Inflammatory macrophage treated with lipopolysaccharide for 4 hours (primary cell): ENCODE measurements at regions not wholly inside any gene's neighbourhood (a gene's known extent, or its start where the extent isn't known, plus 50 kb on each side); places are given as distances from the start of the nearest gene placed in this dataset.
A peak's percentile ranks its signal among the peaks of the same experiment; 100 is the strongest.
"Not testable (repeated sequence)": the region's sequence is repeated elsewhere in the genome, so short reads cannot be mapped to it uniquely, and the experiment has no call there.

ENCODE experiments used
- DNase-seq: peaks from one replicate; pipeline ENCODE4 v3.0.0-alpha.2; 2020

GRCh38 chr9:129430940-129431643, 189.8 kb downstream of the C9orf50 start:
- DNase-seq, result no peak

DNA sequence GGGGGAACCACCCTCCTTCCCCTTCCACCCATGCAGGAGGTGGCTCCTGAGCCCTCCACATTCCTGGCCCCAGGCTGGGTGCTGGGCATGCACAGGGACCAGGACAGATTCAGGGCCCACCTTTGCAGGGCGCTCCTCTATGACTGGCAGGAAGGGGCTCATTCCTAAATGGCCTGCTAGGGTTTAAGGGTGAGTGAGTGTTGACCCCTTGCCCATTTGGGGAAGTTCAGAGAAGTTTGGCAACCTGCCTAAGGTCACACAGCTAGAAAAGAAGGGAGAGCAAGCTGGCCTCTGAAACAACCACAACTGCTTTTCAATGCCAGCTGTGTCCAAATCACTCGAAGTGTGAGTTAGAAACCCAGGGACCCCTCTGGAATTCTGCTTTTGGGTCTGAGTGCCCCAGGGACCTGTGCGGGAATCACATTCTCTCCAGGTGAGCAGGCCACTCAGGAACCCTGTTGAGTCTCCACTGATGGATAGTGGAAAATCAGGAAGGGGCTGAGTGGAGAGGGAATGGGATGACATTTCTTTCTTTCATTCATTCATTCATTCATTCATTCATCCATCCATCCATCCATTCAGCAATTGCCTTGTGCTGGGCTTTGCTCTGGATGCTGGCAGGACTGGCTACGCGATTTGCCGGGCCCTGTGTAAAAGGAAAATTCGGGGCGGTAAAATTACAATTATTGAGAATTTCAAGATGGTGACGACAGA, 191.9 kb downstream of the C9orf50 start:
- DNase-seq, result no peak

- no peak for DNase-seq
These were observed 193.8 kb downstream of the C9orf50 start for GRCh38 chr9:129427149-129427548.

DNA sequence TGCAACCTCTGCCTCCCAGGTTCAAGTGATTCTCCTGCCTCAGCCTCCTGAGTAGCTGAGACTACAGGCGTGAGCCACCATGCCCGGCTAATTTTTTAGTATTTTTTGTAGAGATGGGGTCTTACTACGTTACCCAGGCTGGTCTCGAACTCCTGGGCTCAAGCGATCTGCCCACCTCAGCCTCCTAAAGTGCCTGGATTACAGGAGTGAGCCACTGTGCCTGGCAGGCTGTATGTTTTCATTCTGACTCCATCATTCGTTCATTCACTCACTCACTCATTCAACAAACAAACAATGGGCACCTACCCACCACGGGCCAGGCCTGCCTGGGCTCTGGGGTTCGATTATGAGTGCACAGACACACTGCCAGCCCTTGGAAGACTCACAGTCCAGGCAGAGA, 197.1 kb downstream of the C9orf50 start:
- DNase-seq, result not testable (repeated sequence)

- DNase-seq, result peak; percentile 16
These were observed 197.7 kb downstream of the C9orf50 start for GRCh38 chr9:129423216-129423615.

GRCh38 chr9:129422843-129423192, 198.1 kb downstream of the C9orf50 start:
- DNase-seq, result peak; percentile 32

DNA sequence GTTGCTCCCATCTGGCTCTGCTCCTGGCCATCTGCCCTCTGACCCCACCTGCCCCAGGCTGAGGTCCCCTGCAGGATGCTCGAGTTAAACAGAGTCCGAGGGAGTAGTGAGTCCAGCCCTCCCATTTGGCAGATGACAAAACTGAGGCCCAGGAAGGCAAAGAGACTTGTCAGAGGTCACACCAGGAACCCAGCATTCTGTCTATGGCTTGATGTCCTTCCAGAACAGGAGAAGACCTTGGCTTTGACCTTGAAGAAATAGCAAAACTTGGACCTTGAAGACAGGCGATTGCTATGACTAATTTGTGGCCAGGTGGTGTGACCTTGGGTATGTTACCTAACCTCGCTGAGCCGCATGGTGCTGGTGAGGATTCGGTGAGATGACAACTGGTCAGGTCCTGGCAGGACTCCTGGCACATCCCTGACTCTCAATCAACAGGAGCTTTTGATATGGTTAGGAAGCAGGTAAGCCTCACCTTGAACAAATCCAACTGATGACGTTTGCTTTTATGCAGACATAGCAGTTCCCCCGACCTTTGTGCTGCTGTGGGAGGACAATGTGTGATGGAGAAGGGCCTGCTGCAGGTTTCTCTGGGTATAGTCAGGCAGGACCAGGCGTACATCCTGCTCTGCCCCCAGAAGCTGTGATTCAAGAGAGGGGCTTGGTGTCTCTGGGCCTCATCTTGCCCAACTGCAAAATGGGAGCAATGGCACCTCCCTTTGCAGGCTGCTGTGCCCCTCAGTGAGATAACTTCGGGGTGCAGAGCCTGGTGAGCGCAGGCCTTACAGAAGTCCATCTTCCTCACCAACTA, 198.7 kb downstream of the C9orf50 start:
- no peak for DNase-seq

DNA sequence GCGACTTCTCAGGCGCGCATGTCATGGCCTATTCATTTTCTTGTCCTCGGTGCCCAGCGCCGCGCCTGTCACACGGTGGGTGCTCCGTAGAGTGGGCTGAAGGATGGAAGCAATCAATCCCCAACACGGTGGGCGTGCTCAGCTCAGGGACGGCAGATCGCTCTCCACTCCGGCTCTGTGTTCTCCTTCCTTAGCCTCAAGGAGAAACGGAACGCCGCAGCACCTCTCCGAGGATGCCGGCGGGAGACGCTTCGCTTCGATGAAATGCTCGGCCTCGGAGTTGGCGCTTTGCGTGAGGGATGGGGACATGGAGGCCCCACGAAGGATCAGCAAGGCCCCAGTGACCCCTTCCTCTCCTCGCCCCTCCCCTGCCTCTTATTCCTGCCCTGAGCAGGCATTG, 199.5 kb downstream of the C9orf50 start:
- DNase-seq, result no peak

GRCh38 chr9:129420721-129421120, 200.2 kb downstream of the C9orf50 start:
- no peak for DNase-seq

- DNase-seq, result no peak
These were observed 201.5 kb downstream of the C9orf50 start for GRCh38 chr9:129419382-129419899.

GRCh38 chr9:129418451-129418850, 202.4 kb downstream of the C9orf50 start:
- DNase-seq, result no peak

GRCh38 chr9:129416821-129417539, 203.9 kb downstream of the C9orf50 start:
- peak; percentile 71 for DNase-seq

DNA sequence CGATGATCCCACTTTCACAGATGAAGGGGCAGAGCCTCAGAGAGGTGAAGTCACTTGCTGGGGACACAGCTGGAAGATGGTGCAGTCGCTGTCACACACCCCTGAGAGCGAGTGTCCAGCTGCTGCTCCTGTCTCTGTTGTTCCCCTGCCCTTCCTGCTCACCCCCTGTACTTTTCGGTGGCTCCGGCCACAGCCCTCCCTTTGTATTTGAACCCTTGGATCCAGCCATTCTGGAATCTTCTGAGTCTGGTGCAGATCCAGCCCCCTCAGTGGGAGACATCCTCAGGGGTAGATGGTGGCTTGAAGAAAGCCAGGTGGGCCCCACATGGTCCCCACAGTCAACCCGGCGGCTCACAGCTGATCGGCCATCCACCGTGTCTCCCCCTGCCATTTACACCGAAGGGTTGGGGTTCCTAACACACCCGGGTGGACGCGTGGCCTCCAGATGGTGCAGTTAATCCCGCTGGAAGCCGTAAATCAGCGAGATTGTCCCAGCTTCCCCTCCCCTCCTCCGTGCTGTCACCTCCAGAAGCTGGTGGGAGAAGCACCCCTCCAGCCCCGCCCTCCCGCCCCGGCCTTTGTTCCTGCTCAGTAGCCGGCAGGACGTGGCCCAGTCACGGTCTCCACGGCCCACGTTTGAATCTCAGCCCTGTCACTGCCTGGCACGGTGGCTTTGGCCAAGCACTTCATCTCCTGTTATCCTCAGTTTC, 204.8 kb downstream of the C9orf50 start:
- DNase-seq, result no peak

- no peak for DNase-seq
These were observed 205.6 kb downstream of the C9orf50 start for GRCh38 chr9:129414993-129415941.

- no peak for DNase-seq
These were observed 206.4 kb downstream of the C9orf50 start for GRCh38 chr9:129414377-129414992.

DNA sequence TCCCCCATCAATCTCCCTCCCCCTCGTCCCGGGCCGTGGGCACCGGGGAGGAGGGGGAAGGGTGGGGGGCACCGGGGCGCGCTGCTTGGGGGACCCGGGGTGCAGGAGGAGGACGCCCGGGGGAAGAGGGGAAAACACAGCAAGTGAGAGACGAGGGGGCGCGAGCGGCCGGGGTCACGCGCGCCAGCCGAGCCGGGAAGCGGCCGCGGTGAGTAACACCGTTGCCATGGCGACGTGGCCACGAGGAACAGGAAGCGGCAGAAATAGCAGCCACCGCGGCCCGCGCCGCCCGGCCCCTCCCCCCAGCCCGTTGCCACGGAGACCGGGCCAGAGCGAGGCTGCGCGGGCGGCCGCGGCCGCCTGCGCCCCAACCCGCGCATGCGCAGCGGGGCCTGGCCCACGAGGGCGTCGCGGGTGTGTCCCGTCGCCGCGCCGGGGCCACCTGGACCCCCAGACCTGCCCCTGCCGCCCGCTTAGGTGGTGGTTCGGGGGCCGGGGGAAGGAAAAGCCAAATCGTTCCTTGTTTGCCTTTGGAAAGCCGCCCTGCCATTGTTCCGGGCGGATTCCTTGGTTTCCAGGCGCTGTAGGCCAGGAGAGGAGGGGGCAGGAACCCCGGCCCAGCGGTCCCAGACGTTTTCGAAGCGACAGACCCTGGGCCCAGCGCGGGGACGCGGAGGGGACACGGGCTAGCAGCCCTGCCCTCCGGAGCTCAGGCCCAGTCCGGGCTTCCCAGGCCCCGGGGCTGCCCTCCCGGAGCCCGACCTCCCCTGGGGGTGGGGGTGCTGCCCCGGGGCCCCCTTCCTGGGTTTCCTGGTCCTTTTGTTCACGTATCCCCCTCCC, 207.1 kb downstream of the C9orf50 start:
- peak; percentile 98 for DNase-seq

DNA sequence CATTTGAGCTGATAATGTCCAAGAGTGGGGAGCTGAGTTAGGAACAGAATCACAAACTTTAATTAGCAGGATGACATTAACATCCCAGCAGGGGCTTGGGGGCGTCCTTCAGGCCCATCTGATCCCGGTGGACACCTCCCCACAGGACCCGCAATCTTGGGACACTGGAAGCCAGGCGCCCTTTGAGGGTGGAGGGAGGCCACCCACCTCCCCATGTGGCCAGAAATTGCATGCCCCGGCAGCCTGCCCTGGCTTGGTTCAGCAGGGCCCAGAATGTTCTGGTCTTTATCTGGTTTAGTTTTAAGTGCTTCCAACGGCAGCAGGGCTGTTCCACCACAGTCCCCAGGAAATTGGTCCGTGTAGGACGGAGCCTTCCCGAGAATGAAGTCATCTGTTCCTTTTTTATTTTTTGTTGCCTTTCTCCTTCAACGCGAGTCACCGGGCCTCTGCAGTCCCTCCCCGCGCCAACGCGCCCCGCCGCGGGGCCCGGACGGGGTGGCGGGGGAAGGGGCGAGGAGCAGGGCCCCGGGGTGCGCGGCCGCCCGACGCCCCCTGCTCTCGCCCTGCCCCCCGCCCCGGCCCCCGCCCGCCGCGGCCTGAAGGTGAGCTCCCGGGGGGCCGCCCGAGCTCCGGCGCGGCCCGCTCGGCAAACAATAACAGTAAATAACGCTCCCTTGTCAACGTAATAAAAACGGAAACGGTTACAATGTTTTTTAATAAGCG, 207.9 kb downstream of the C9orf50 start:
- DNase-seq, result peak; percentile 88

DNA sequence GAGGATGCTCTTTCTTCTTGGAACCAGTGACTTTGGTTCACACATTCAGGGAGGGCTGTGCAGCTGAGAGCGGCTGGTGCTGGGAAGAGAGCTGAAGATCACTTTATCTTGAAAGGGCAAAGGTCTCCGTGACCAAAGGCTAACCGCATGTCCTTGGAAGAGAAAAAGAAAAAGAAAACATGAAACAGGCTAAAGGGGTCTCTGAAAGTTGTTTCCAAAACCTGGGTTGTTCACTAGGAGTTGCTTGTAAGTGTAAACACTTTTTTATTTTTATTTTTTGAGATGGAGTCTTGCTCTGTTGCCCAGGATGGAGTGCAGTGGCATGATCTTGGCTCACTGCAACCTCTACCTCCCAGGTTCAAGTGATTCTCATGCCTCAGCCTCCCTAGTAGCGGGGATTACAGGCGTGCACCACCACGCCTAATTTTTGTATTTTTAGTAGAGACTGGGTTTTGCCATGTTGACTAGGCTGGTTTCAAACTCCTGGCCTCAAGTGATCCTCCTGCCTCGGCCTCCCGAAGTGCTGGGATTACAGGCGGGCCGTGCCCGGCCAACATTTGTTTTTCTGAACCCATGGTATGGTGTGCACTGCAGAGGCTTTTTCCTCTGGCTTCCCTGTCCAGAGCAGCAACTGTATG, 208.6 kb downstream of the C9orf50 start:
- DNase-seq, result not testable (repeated sequence)
